GM12878 (cell line): ENCODE measurements at regions not wholly inside any gene's neighbourhood (a gene's known extent, or its start where the extent isn't known, plus 50 kb on each side); places are given as distances from the start of the nearest gene placed in this dataset.

Source experiments
- ATAC-seq: fragments of 200-7000 bp; cut with Tn5 transposase; 3 replicates; pipeline ENCODE4 v1.9.1; 2020; ENCODE audit warnings: mild to moderate bottlenecking, moderate library complexity
- BruUV-seq: library from RNA; stranded (reverse); fragments of 400-500 nt; replicated peaks from 2 replicates; lab custom pipeline; 2021; lab: Mats Ljungman, UMichigan
- CTCF ChIA-PET: fragments of 300-600 bp; sonication (Branson Sonifier 250); formaldehyde crosslinking; extraction: SDS; loops from one replicate; lab custom pipeline; 2021; ENCODE audit warnings: inconsistent platforms; lab: Yijun Ruan, JAX
- POLR2A ChIA-PET: fragments of 350-600 bp; formaldehyde crosslinking; extraction: SDS; loops from one replicate; lab custom pipeline; 2021; ENCODE audit warnings: inconsistent platforms; lab: Charles Lee
- RAD21 ChIA-PET: fragments of 300-600 bp; sonication (Branson Sonifier 250); formaldehyde crosslinking; loops from one replicate; lab custom pipeline; 2023; ENCODE audit warnings: antibody characterized with exemption; ENCODE audit not compliant: unreplicated experiment; lab: Charles Lee
- SMC1A ChIA-PET: fragments of 300-600 bp; sonication (Branson Sonifier 250); formaldehyde crosslinking; loops from one replicate; lab custom pipeline; 2023; ENCODE audit not compliant: unreplicated experiment, uncharacterized antibody; lab: Charles Lee
- DNase-seq: peaks from one replicate; pipeline ENCODE4 v3.0.0-alpha.2; 2011; ENCODE audit warnings: low read depth, low spot score
- FAIRE-seq: peaks from 3 replicates; lab custom pipeline; 2011; peaks lifted over from hg19 to GRCh38; lab: Jason Lieb, UNC
- H2AFZ ChIP-seq: 2 replicates; pipeline ENCODE4 v1.6.0; 2011; ENCODE audit warnings: low read depth, low read length, control low read depth; ENCODE audit not compliant: control insufficient read depth
- H3K27ac ChIP-seq: 2 replicates; pipeline ENCODE4 v1.5.1; 2011; ENCODE audit warnings: control low read depth; ENCODE audit not compliant: control insufficient read depth, insufficient read depth
- H3K27me3 ChIP-seq, 2 experiments: replicated peaks in 1 of 2; 2 replicates each; pipeline versions ENCODE4 v1.6.0 to v1.6.1; 2011; ENCODE audit warnings: low read length in 1 of 2; ENCODE audit not compliant: control insufficient read depth in 2 of 2, insufficient read depth in 2 of 2
- H3K36me3 ChIP-seq, 2 experiments: 2 replicates each; pipeline ENCODE4 v1.5.1; 2011; ENCODE audit warnings: low read length in 1 of 2; ENCODE audit not compliant: control insufficient read depth in 2 of 2, insufficient read depth in 2 of 2
- H3K4me1 ChIP-seq: 2 replicates; pipeline ENCODE4 v1.6.1; 2011; ENCODE audit warnings: mild to moderate bottlenecking, low read length, moderate library complexity, mixed read lengths; ENCODE audit not compliant: control insufficient read depth, insufficient read depth
- H3K4me2 ChIP-seq: 2 replicates; pipeline ENCODE4 v1.6.0; 2011; ENCODE audit warnings: control low read depth; ENCODE audit not compliant: control insufficient read depth, insufficient read depth
- H3K4me3 ChIP-seq: fragments of 200-600 bp; sonication (generic); 2 replicates; pipeline ENCODE4 v1.5.1; 2016
- H3K79me2 ChIP-seq: 2 replicates; pipeline ENCODE4 v1.6.0; 2011; ENCODE audit warnings: low read length; ENCODE audit not compliant: control insufficient read depth, insufficient read depth
- H3K9ac ChIP-seq: 2 replicates; pipeline ENCODE4 v1.8.0; 2011; ENCODE audit warnings: low read length, control low read depth, mixed read lengths; ENCODE audit not compliant: control insufficient read depth, insufficient read depth
- H3K9me3 ChIP-seq: replicated peaks from 3 replicates; pipeline ENCODE4 v1.5.1; 2011; ENCODE audit warnings: mild to moderate bottlenecking, low read length; ENCODE audit not compliant: control insufficient read depth, insufficient read depth
- H4K20me1 ChIP-seq: 2 replicates; pipeline ENCODE4 v1.6.0; 2011; ENCODE audit not compliant: control insufficient read depth, insufficient read depth
- BMI1 ChIP-seq: fragments of 450-650 bp; IDR thresholded peaks from 2 replicates; pipeline ENCODE4 v1.6.1; 2016; ENCODE audit warnings: mild to moderate bottlenecking, moderate library complexity, borderline replicate concordance
- CBX5 ChIP-seq: sonication (generic); IDR thresholded peaks from 2 replicates; pipeline ENCODE4 v1.6.1; 2016; ENCODE audit warnings: low read depth, moderate library complexity, mild to moderate bottlenecking, inconsistent platforms
- EZH2 ChIP-seq: IDR thresholded peaks from 2 replicates; pipeline ENCODE4 v1.6.1; 2012; ENCODE audit warnings: low read depth, mild to moderate bottlenecking, control low read depth, inconsistent platforms, low read length, borderline replicate concordance; ENCODE audit not compliant: control insufficient read depth
- FOXK2 ChIP-seq: fragments of 450-650 bp; IDR thresholded peaks from 2 replicates; pipeline ENCODE4 v1.6.1; 2017; ENCODE audit warnings: mild to moderate bottlenecking, moderate library complexity
- GABPA ChIP-seq: IDR thresholded peaks from 2 replicates; pipeline ENCODE4 v1.6.1; 2014; ENCODE audit warnings: antibody characterized with exemption, low read depth, mild to moderate bottlenecking, inconsistent platforms
- MYB ChIP-seq: fragments of 150-350 bp; IDR thresholded peaks from 2 replicates; pipeline ENCODE4 v1.6.1; 2014; ENCODE audit warnings: mild to moderate bottlenecking, low read depth, low read length, borderline replicate concordance
- NBN ChIP-seq: fragments of 450-650 bp; IDR thresholded peaks from 2 replicates; pipeline ENCODE4 v1.6.1; 2016
- POU2F2 ChIP-seq: IDR thresholded peaks from 3 replicates; pipeline ENCODE4 v1.6.1; 2011; ENCODE audit warnings: low read depth, mild to moderate bottlenecking, low read length, borderline replicate concordance
- SPI1 ChIP-seq: IDR thresholded peaks from 2 replicates; pipeline ENCODE4 v1.6.1; 2011; ENCODE audit warnings: low read depth, mild to moderate bottlenecking, low read length, moderate library complexity, borderline replicate concordance; ENCODE audit not compliant: insufficient read depth
- TAF1 ChIP-seq: IDR thresholded peaks from 2 replicates; pipeline ENCODE4 v1.6.1; 2011; ENCODE audit warnings: mild to moderate bottlenecking, low read depth, low read length, borderline replicate concordance
- WGBS: methylation state at CpG from one replicate; pipeline ENCODE4 v1.1.6; 2016; ENCODE audit warnings: low lambda C conversion rate; ENCODE audit not compliant: insufficient replicate concordance, insufficient coverage; ENCODE audit errors: missing lambda C conversion rate; 5-methylcytosine and 5-hydroxymethylcytosine counted together
- in situ Hi-C: fragments of 300-500 bp; cut with MboI; formaldehyde crosslinking; loops from 9 replicates; pipeline ENCODE4 v1.14.3; 2018; ENCODE audit warnings: mixed read lengths
- intact Hi-C: fragments of 100-400 bp; cut with micrococcal nuclease; formaldehyde crosslinking; loops from one replicate; pipeline ENCODE4 v1.14.2; 2022; ENCODE audit not compliant: unreplicated experiment
- TF ChIP-seq, protein P1 (sequence below): fragments of 450-650 bp; IDR thresholded peaks from 2 replicates; pipeline ENCODE4 v1.6.1; 2017; ENCODE audit warnings: mild to moderate bottlenecking
- TF ChIP-seq, protein P2 (sequence below): fragments of 450-650 bp; IDR thresholded peaks from 2 replicates; pipeline ENCODE4 v1.6.1; 2016; ENCODE audit warnings: mild to moderate bottlenecking, moderate library complexity, borderline replicate concordance

DNA sequence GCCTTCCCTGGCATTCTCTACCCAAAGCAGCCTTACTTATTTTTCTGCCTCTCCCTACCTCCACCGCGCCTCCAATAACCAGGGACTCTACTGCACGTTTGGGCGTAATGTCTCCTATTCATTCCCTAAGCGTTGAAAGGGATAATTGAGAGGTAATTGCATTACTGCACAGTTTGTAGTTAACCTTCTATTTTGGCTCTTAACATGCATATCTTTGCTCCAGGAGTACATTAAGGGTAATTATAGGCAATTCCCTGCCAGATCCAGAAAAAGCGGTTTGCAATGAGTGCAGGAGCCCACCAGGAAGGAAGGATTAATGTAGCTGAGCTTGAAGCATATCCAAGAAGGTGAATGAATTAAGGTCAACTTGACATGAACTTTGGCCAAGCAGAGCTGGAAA is 558.4 kb downstream of the TYW1 start (continued):
- TF ChIP-seq POU2F2 = no peak
- no peak for TF ChIP-seq GABPA
- TF ChIP-seq NBN = no peak
- TF ChIP-seq EZH2 = no peak
- no peak for TF ChIP-seq MYB
- TF ChIP-seq, all 136 proteins: peak for 0

DNA sequence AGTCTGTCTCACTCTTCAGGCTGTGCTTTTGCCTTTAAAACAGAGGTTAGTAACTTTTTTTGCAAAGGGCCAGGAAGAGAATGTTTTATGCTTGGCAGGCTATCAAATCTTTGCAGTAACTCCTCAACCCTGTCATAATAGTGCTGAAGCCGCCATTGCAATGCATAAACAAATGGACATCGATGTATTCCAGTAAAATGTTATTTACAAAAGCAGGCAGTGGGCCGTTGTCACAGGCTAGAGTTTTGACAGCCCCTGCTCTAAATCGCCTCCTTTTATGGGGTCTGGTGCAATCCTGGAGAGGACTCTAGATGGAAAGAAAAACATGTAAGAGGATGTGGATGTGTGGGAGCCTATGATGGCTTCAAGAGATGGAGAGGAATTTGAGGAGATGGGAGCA is 568.3 kb downstream of the TYW1 start:
- Histone ChIP-seq H3K4me3 (no peak overlapping the region), H3K36me3 (no peaks in the 10 kb centered on the region), H3K79me2 (no peaks in the 10 kb centered on the region), H3K4me2 (no peak overlapping the region), H3K9ac (no peak overlapping the region), H3K4me1 (no peaks in the 10 kb centered on the region), H3K9me3 (no peaks in the 10 kb centered on the region; the same call in 2 of the 3 replicates), H4K20me1 (no peaks in the 10 kb centered on the region), H3K27me3 (no peaks in the 10 kb centered on the region), H2AFZ (no peak overlapping the region), H3K27ac (no peak overlapping the region)
- DNase-seq = no peak
- FAIRE-seq = no peak
- TF ChIP-seq FOXK2 = no peak
- TF ChIP-seq SPI1 = no peak
- ChIA-PET POLR2A (no interaction called here), SMC1A (no interaction called here), RAD21 (no interaction called here), CTCF (no interaction called here)
- no peak for ATAC-seq
- BruUV-seq = no TSS peak
- intact Hi-C loops = no loop called here
- in situ Hi-C loops = no loop called here
- 20% methylated on average over 4 of the region's 4 CpGs for WGBS

DNA sequence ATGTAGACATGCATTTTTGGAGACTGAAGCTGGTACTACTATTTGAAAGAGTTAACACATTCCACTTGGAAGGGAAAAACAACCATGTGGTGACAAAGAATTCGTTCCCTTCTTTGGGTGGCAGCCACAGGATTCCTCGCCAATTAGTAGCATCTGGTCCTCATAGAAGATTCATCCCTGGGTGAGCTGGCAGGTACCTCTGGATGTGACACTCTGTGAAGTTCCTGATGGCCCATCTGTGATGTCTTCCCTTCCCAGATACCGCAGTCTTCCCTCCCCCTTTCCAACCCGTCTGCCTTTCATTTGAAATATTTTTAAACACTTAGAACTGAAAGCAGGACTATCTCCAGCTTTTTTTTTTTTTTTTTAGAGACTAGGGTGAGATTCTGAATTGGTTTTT is 569.5 kb downstream of the TYW1 start:
- POLR2A ChIA-PET = no interaction called here
- FAIRE-seq = no peak
- no peak overlapping the region for H3K4me2 ChIP-seq
- RAD21 ChIA-PET = no interaction called here
- no peaks in the 10 kb centered on the region for H3K4me1 ChIP-seq
- no peaks in the 10 kb centered on the region for H3K27me3 ChIP-seq
- in situ Hi-C loops (no loop called here), intact Hi-C loops (no loop called here)
- TF ChIP-seq, protein P1, sequence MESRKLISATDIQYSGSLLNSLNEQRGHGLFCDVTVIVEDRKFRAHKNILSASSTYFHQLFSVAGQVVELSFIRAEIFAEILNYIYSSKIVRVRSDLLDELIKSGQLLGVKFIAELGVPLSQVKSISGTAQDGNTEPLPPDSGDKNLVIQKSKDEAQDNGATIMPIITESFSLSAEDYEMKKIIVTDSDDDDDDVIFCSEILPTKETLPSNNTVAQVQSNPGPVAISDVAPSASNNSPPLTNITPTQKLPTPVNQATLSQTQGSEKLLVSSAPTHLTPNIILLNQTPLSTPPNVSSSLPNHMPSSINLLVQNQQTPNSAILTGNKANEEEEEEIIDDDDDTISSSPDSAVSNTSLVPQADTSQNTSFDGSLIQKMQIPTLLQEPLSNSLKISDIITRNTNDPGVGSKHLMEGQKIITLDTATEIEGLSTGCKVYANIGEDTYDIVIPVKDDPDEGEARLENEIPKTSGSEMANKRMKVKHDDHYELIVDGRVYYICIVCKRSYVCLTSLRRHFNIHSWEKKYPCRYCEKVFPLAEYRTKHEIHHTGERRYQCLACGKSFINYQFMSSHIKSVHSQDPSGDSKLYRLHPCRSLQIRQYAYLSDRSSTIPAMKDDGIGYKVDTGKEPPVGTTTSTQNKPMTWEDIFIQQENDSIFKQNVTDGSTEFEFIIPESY = no peak
- no peak for TF ChIP-seq CBX5
- TF ChIP-seq TAF1 = no peak
- no peak for TF ChIP-seq BMI1
- TF ChIP-seq, protein P2, sequence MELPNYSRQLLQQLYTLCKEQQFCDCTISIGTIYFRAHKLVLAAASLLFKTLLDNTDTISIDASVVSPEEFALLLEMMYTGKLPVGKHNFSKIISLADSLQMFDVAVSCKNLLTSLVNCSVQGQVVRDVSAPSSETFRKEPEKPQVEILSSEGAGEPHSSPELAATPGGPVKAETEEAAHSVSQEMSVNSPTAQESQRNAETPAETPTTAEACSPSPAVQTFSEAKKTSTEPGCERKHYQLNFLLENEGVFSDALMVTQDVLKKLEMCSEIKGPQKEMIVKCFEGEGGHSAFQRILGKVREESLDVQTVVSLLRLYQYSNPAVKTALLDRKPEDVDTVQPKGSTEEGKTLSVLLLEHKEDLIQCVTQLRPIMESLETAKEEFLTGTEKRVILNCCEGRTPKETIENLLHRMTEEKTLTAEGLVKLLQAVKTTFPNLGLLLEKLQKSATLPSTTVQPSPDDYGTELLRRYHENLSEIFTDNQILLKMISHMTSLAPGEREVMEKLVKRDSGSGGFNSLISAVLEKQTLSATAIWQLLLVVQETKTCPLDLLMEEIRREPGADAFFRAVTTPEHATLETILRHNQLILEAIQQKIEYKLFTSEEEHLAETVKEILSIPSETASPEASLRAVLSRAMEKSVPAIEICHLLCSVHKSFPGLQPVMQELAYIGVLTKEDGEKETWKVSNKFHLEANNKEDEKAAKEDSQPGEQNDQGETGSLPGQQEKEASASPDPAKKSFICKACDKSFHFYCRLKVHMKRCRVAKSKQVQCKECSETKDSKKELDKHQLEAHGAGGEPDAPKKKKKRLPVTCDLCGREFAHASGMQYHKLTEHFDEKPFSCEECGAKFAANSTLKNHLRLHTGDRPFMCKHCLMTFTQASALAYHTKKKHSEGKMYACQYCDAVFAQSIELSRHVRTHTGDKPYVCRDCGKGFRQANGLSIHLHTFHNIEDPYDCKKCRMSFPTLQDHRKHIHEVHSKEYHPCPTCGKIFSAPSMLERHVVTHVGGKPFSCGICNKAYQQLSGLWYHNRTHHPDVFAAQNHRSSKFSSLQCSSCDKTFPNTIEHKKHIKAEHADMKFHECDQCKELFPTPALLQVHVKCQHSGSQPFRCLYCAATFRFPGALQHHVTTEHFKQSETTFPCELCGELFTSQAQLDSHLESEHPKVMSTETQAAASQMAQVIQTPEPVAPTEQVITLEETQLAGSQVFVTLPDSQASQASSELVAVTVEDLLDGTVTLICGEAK = no peak
- H3K9me3 ChIP-seq = no peaks in the 10 kb centered on the region; the same call in 2 of the 3 replicates
- no peaks in the 10 kb centered on the region for H4K20me1 ChIP-seq
- no peak for DNase-seq
- H3K27ac ChIP-seq = no peak overlapping the region
- CTCF ChIA-PET = no interaction called here
- ATAC-seq = no peak
- no peak overlapping the region for H3K9ac ChIP-seq
- no peaks in the 10 kb centered on the region for H3K79me2 ChIP-seq
- SMC1A ChIA-PET = no interaction called here
- H3K36me3 ChIP-seq = no peaks in the 10 kb centered on the region
- no TSS peak for BruUV-seq
- 22% methylated on average over 4 of the region's 4 CpGs for whole genome bisulfite sequencing
- no peak overlapping the region for H3K4me3 ChIP-seq
- no peak overlapping the region for H2AFZ ChIP-seq
